ENCODE measurements at regions not wholly inside any gene's neighbourhood (a gene's known extent, or its start where the extent isn't known, plus 50 kb on each side); places are given as distances from the start of the nearest gene placed in this dataset.
A peak's percentile ranks its signal among the peaks of the same experiment; 100 is the strongest.
"Not testable (repeated sequence)": the region's sequence is repeated elsewhere in the genome, so short reads cannot be mapped to it uniquely, and the experiment has no call there.

DNA sequence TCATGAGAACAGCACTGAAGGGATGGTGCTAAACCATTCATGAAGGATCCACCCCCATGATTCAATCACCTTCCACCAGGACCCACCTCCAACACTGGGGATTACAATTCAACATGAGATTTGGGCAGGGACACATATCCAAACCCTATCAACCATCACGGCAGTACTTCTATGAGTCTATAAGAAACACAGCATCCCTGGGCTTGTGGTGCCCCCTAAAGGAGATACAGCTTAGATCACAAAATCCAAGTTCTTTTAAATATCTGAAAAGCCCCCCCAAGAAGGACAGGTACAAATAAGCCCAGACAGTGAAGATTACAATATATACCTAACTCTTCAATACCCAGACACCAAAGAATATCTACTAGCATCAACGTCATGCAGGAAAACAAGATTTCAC lies 233.7 kb upstream of the ADRA1B start:
- no peak for FAIRE-seq
- no peak for DNase-seq (ENCODE audit: low spot score)

DNA sequence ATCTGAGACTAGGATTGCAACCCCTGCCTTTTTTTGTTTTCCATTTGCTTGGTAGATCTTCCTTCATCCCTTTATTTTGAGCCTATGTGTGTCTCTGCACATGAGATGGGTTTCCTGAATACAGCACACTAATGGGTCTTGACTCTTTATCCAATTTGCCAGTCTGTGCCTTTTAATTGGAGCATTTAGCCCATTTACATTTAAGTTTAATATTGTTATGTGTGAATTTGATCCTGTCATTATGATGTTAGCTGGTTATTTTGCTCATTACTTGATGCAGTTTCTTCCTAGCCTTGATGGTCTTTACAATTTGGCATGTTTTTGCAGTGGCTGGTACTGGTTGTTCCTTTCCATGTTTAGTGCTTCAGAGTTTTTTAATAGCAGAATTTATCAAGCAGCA lies 228.4 kb upstream of the ADRA1B start:
- not testable (repeated sequence) for DNase-seq (ENCODE audit: low spot score); FAIRE-seq

DNA sequence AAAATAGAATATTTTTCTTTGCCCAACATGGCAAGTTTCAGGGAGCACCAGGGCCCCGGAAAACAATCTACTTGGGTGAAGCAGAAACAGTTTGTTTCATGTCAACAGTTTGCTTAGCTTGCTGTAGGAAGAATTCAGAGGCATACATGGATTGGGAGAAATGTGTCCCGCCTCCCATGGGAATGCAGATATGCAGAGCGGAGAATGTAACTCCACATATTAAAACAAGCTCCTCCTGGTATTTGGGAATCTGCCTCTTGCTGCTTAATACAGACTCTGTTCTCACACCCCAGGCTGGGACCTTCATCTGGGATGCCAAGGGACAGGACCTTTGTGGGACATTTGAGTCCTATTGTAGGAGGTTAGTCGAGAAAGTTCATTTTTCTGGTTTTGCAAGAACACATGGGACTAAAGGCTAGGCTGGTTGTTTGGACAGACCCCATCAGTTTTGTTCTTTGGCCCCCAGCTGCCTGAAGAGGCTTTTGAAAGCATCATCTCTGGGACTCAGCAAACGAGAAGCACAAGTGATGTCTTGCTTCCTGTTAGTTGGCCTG lies 220.5 kb upstream of the ADRA1B start:
- no peak for DNase-seq (ENCODE audit: low spot score)
- FAIRE-seq, result no peak

GRCh38 chr5:159697530-159697929 lies 218.8 kb upstream of the ADRA1B start:
- DNase-seq (ENCODE audit: low spot score), result no peak
- FAIRE-seq, result no peak

GRCh38 chr5:159698322-159698721 lies 218.0 kb upstream of the ADRA1B start:
- DNase-seq (ENCODE audit: low spot score) (no peak), FAIRE-seq (no peak)

DNA sequence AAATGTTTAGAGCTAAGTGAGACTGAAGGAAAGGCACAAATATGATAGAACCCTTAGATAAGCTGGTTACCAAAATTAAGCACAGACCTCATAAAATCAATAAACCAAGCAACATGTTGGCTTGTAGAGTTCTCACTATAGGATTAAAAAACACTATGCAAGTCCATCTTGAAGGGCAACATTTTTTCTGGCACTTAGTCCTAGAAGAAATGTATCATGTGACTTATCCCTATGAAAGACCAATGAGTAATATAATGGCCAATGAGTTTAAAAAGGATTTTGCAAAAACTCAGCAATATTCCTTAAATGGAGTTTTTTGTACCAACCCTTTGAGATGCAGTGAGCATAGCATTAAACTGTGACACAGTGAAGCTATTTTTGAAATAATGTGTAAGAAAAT lies 216.3 kb upstream of the ADRA1B start:
- DNase-seq (ENCODE audit: low spot score) (no peak), FAIRE-seq (no peak)

DNA sequence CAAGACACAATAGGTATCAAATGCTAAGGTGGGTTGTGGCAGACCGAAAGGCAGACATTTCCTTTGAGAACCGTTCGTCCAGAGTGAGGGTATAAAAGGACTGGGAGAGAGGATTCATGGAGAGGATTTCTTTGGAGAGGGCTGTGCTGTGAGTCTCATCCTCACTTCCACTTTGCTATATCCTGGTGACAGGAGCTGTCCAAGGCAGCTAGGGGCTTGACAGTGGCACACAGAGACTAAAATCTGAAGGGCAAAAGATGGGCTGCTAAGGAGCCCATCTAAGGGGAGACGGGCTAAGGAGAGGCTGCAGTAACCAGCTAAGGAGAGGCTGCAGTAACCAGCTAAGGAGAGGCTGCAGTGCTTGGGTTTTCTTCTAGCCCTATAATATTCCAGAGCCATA lies 214.0 kb upstream of the ADRA1B start:
- FAIRE-seq (no peak), DNase-seq (ENCODE audit: low spot score) (no peak)

DNA sequence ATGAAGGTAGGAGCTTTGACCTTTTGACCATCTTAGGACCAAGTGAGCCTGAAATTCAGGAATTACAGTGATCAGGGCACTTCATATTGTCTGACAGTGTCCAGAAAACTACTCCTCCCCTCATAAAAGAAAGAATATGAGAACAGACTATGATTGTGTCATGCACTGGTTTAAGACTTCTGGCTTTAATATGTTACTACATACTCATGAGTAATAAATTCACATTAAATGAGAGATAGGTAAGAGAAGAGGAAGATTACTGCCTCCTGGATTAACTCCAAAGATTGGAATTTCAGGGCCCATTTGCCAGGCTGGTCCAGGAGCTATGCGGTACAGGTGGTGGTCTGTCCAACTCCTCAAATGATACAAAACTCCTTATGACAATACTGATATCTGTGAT lies 213.5 kb upstream of the ADRA1B start:
- no peak for FAIRE-seq
- DNase-seq (ENCODE audit: low spot score), result no peak

DNA sequence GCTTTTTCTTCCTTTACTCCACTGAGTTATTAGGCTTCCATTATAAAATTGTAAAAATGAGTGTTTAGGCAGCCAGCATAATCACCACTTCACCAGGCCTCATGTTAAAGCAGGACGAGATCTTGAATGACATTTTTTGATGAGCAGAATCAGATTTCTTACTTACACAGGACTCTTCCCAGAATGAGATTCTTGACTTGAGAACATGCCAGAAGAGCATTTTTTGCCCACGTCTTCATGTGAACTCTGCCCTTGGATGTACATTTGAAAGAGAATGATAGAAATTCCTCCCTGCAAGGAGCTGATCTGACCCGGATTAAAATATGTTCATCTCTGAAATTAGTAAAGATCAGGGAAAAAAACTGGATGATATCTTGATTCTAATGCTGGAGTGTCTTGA lies 212.1 kb upstream of the ADRA1B start:
- FAIRE-seq (no peak), DNase-seq (ENCODE audit: low spot score) (no peak)

DNA sequence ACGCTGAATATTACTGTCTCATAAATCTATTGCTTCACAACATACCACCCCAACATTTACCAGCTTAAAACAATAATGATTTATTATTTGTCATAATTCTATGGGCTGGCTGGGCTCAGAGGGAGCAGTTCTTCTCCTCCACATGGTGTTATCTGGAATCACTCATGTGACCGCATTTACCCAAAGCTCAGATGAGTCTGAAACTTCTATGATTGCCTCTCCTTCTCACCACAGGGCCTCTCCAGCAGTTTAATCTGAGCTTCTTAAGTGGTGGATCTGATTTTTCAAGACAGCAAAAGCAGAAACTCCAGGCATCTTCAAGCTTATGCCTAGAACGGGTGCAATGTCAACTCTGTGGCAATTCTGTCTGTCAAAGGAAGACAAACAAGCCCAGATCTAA lies 210.3 kb upstream of the ADRA1B start:
- no peak for FAIRE-seq
- DNase-seq (ENCODE audit: low spot score), result no peak

DNA sequence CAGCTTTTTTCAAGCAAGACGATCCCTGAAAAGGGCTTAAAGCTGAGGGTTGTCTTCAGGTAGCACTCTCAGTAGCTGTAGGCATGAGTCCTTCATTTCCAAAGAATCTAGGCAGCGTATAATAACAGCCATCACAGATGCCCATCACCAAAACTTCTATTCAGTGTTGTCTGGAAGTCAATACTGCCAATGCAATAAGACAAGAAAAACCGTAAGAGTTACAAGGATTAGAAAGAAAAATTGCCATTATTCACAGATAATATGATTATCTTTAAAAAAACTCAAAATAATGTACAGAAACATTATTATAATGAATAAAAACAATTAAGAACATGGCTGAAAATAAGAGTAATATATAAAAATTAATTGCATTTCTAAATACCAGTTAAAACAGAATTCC lies 208.2 kb upstream of the ADRA1B start:
- DNase-seq (ENCODE audit: low spot score), result no peak
- no peak for FAIRE-seq

DNA sequence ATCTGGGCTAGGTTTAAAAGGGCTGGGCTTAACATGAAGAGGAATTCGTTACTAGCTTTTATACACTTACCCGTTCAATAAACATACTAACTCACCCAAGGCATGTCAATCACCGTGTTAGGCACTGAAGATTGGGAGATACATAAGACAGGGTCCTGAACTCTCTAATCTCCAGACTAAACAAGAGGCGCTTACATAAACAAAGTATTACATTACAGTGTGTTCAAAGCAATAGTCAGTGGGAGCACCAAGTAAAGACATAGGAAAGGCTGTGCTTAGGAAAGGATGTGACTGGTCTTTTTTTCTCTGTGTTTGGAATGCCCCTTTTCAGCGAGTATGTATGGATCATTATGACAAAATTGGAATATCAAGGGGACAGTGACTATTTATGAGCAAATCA lies 203.6 kb upstream of the ADRA1B start:
- no peak for FAIRE-seq

GRCh38 chr5:159713254-159713653 lies 203.0 kb upstream of the ADRA1B start:
- no peak for DNase-seq (ENCODE audit: low spot score)
- FAIRE-seq, result no peak

More for the DNA sequence above, 203.6 kb upstream of the ADRA1B start:
- no peak for DNase-seq (ENCODE audit: low spot score)

- DNase-seq (ENCODE audit: low spot score) (no peak), FAIRE-seq (no peak)
Measured at GRCh38 chr5:159713773-159714172, 202.5 kb upstream of the ADRA1B start.

DNA sequence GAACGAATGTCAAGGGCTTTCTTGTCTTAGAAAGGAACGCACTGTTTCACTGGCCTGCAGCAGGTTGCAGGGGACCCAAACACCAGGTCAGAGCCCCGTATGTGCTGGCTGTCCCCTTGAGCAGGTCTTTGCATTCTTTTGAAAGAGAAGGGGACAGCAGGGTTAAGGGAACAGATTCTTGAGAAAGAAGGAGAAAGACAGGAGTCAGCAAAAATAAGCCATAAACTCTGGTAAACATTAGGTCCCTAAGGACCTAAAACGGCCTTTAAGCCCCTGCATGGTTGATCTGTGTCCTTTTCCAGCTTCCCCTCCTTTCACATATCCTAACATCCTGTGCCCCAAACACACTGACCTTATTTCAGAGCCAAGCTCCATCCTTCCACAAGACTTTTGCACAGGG lies 190.8 kb upstream of the ADRA1B start:
- FAIRE-seq, result no peak
- DNase-seq (ENCODE audit: low spot score), result no peak

DNA sequence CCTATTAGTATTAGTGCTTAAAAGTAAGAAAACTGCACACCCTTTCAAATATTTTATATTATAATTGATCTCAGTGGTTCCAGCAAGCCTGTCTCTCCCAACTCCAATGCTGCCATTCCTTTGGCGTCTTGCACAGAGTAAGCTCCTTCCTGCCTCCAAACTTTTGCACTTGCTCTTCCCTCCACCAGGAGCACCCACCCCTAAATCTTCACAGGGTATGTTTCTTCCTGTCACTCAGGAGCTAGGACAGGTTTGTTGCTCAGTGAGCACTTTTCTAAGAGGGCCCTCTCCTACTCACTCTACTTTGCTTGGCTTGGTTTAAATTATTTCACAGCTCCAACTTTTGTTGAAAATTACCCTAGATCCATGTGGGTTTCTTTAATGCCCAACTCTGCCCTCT lies 189.1 kb upstream of the ADRA1B start:
- FAIRE-seq, result no peak
- no peak for DNase-seq (ENCODE audit: low spot score)

DNA sequence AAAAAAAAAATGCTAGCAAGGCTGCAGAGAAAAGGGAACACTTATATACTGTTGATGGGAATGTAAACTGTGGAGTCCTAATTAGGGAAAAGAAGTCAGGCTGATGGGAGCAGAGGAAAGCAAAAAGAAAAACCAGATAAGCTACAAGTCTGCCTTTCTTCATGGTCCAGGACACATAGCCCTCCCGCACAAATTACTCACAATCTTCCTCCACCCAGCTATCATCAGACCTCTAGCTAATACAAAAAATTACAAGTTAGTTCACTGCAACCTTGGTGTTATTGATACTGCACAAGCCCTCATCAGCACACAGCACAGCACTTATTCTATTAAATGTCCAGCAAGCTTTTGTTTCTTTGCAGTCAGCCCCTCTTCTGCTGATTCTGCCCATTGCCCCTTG lies 186.0 kb upstream of the ADRA1B start:
- FAIRE-seq (no peak), DNase-seq (ENCODE audit: low spot score) (no peak)

DNA sequence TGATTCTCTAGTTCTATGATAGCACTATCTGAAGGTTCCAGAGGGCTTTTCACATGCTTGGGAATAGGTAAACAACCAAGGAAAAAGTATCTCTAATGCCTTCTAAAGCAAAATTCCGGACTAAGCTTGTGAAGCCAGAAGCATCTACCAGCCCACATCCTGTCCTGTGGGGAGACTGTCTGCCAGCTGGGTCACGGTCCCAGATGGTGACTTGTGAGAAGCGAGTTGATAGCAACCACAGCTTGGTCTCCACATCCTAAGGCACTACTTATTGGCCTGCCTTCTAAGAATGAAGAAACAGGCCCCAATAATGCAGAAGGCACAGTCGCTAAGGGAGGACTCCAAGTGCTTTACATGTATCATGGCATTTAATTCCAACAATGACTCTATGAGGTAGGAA lies 184.1 kb upstream of the ADRA1B start:
- no peak for DNase-seq (ENCODE audit: low spot score)
- FAIRE-seq, result no peak

DNA sequence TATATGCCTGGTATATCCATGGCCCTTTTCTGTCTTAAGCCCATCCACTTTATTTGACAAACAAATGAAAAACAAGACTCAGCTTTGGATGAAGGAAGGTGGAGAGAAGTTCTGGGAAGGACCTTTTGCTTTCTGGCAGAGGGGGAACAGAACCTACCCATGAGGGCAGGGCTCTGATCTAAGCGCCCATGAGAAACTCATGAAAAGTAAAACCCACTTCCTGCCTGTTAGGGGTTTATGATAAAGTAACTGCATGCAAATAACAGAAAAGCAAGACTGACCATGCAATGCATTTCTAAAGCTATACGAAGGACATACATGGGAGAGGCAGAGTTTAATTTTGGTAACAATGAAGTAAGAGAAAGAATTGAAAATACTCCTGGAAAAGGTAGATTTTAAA lies 181.9 kb upstream of the ADRA1B start:
- no peak for FAIRE-seq
- no peak for DNase-seq (ENCODE audit: low spot score)

DNA sequence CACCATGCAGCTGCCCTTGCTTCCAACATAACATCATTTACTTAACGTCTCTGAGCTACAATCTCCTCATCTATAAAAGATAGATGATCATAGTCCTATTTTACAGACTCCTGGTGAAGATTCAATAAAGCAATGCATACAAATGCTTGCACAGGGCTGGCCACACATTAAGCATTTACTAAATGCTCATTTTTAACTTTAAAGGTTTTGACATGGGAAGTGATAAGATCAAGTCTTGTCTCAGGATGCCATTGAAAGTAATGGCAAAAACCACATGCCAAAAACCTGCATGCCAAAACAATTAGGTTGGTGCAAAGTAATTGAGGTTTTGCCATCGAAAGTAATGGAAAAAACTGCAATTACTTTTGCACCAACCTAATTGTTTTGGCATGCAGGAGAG lies 181.2 kb upstream of the ADRA1B start:
- no peak for FAIRE-seq
- no peak for DNase-seq (ENCODE audit: low spot score)

DNA sequence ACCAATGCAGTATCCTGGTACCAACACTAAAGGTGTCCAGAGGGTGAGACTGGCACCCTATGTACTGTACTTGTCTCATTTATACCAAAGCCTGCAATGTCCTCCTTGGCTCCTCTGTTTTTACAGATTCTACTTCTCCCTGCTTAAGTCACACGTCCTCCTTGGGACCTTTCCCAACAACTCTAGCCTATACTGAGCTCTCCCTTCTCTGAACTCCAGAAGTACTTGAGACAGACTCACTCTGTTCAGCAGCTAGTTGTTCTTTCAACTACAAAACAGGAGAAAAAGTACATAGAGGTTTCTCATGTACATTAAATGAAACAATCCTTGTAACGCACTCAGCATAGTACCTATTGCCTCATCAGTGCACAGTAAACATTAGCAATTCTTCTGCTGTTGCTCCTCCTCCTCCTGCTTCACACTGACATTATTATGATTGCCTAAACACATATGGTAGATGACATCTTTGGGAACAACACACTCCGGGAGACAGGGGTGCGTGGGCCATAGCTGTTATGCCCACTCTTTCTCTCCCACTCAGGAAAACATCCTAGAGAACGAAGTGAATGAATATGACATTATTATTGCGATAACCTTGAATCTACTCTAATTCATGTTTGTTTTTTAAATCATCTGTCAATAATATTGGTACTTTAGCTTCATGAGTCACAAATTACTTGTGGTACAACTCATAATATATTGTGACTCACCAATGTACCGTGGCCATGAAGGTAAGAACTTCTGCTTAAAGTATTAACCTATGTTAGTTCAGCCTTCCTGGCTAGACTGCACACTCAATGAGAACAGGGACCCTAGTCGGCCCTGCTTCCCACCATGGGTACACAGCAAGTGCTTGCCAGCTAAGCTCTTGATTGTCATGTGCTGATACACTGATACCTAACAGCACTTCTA lies 180.3 kb upstream of the ADRA1B start:
- no peak for DNase-seq (ENCODE audit: low spot score)
- FAIRE-seq, result peak; percentile 48

DNA sequence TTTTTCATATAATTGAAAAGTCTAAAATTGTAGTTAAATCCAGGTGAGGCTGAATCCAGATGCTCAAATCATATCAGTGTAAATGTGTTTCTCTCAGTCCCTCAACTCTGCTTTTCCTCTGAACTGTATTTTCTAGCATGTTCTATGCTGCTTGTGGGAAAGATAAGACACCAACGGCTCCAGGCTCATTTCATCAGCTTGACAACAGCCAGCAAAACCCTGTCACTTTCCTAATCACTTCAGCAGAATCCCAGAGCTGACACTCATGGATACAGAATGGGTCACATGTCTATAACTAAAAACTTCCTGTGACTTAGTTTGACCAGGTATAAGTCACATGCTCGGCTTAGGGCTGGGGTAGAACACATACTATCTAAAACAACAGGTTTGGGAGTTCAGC lies 179.4 kb upstream of the ADRA1B start:
- no peak for FAIRE-seq

GRCh38 chr5:159737263-159737662 lies 179.0 kb upstream of the ADRA1B start:
- DNase-seq (ENCODE audit: low spot score) (no peak), FAIRE-seq (no peak)

More for the DNA sequence above, 179.4 kb upstream of the ADRA1B start:
- no peak for DNase-seq (ENCODE audit: low spot score)

Measured in urothelium cell line (cell line).